ENCODE measurements at regions not wholly inside any gene's neighbourhood (a gene's known extent, or its start where the extent isn't known, plus 50 kb on each side); places are given as distances from the start of the nearest gene placed in this dataset.

DNA sequence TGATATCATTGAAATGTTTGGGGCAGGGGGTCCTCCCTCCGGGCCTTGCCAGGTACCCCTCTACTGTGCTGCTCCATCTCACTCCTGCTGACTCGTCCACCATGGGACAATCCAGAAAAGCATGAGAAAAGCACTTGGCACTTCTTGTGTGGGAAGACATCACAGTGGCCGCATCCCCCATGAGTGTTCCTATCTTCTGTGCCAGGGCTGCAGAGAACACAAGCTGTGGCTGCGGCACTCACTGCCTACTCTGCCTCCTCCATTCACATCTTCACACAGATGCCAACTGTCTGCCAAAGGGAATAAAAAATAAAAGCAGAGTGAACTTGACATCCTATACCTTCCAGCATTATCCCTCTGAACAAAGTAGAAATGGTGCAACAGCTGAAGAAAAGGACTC is 117.4 kb upstream of the PROKR2 start:
- TF ChIP-seq POLR2A (IDR thresholded peaks at IDR 0.05; ENCODE audit: extremely low read depth, insufficient read length) (no peak), MYC (IDR thresholded peaks at IDR 0.05; ENCODE audit: low read depth, low read length) (no peak)
- TF ChIP-seq, protein P1, sequence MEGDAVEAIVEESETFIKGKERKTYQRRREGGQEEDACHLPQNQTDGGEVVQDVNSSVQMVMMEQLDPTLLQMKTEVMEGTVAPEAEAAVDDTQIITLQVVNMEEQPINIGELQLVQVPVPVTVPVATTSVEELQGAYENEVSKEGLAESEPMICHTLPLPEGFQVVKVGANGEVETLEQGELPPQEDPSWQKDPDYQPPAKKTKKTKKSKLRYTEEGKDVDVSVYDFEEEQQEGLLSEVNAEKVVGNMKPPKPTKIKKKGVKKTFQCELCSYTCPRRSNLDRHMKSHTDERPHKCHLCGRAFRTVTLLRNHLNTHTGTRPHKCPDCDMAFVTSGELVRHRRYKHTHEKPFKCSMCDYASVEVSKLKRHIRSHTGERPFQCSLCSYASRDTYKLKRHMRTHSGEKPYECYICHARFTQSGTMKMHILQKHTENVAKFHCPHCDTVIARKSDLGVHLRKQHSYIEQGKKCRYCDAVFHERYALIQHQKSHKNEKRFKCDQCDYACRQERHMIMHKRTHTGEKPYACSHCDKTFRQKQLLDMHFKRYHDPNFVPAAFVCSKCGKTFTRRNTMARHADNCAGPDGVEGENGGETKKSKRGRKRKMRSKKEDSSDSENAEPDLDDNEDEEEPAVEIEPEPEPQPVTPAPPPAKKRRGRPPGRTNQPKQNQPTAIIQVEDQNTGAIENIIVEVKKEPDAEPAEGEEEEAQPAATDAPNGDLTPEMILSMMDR (IDR thresholded peaks at IDR 0.05; ENCODE audit: low read depth, low read length): no peak
- TF ChIP-seq, protein P2, sequence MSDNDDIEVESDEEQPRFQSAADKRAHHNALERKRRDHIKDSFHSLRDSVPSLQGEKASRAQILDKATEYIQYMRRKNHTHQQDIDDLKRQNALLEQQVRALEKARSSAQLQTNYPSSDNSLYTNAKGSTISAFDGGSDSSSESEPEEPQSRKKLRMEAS (IDR thresholded peaks at IDR 0.05; ENCODE audit: low read depth, low read length): no peak

Measured in NB4 (cell line).